Skeletal muscle cell (primary cell): ENCODE measurements at regions not wholly inside any gene's neighbourhood (a gene's known extent, or its start where the extent isn't known, plus 50 kb on each side); places are given as distances from the start of the nearest gene placed in this dataset.

Experiments
- DNase-seq: peaks from one replicate; pipeline ENCODE4 v3.0.0-alpha.2; 2010; ENCODE audit warnings: low read depth
- H3K4me3 ChIP-seq: 2 replicates; pipeline ENCODE4 v1.5.1; 2011; ENCODE audit warnings: low read depth, mild to moderate bottlenecking, control low read depth, low read length, moderate library complexity

GRCh38 chr11:115104851-115105453, 399.3 kb downstream of the CADM1 start:
- H3K4me3 ChIP-seq = no peak overlapping the region
- no peak for DNase-seq

- no peak overlapping the region for H3K4me3 ChIP-seq
- no peak for DNase-seq
Measured at GRCh38 chr11:115111066-115111465, 393.1 kb downstream of the CADM1 start.

- no peak overlapping the region for H3K4me3 ChIP-seq
- no peak for DNase-seq
Measured at GRCh38 chr11:115112754-115113153, 391.5 kb downstream of the CADM1 start.

GRCh38 chr11:115117956-115118493, 386.2 kb downstream of the CADM1 start:
- DNase-seq = no peak
- H3K4me3 ChIP-seq = no peak overlapping the region

GRCh38 chr11:115119146-115119545, 385.1 kb downstream of the CADM1 start:
- DNase-seq = no peak
- no peak overlapping the region for H3K4me3 ChIP-seq
